HepG2 (cell line): ENCODE measurements at regions not wholly inside any gene's neighbourhood (a gene's known extent, or its start where the extent isn't known, plus 50 kb on each side); places are given as distances from the start of the nearest gene placed in this dataset.

Experiments
- ATAC-seq: fragments of 200-7000 bp; cut with Tn5 transposase; 3 replicates; pipeline ENCODE4 v1.9.1; 2020; ENCODE audit warnings: mild to moderate bottlenecking, moderate library complexity
- BruUV-seq: library from RNA; stranded (reverse); fragments of 400-500 nt; replicated peaks from 2 replicates; lab custom pipeline; 2021; lab: Mats Ljungman, UMichigan
- CTCF ChIA-PET: fragments of 300-600 bp; formaldehyde crosslinking; extraction: SDS; loops from one replicate; lab custom pipeline; 2021; ENCODE audit warnings: low total read pairs, inconsistent platforms, low intra/inter-chr PET ratio; lab: Yijun Ruan, JAX
- POLR2A ChIA-PET: fragments of 350-600 bp; sonication (Branson Sonifier 250); formaldehyde crosslinking; loops from one replicate; lab custom pipeline; 2020; ENCODE audit warnings: antibody characterized with exemption, inconsistent platforms; lab: Yijun Ruan, JAX
- DNase-seq: peaks from one replicate; pipeline ENCODE4 v3.0.0-alpha.2; 2015; ENCODE audit warnings: low spot score
- FAIRE-seq: peaks from 3 replicates; lab custom pipeline; 2011; peaks lifted over from hg19 to GRCh38; lab: Jason Lieb, UNC
- H2AFZ ChIP-seq: one replicate; pipeline ENCODE4 v1.6.1; 2011; ENCODE audit warnings: low read length, inconsistent platforms
- H3K27ac ChIP-seq: fragments of 300-600 bp; 3 replicates; pipeline ENCODE4 v1.8.0; 2011; ENCODE audit warnings: mixed run types, mild to moderate bottlenecking, mixed read lengths, low read length, inconsistent platforms; ENCODE audit not compliant: insufficient read depth; ENCODE audit errors: extremely low read length
- H3K27me3 ChIP-seq, 2 experiments: fragments of 200-600 bp in 1 of 2; 2 replicates in 1 of 2; 3 replicates in 1 of 2; pipeline versions ENCODE4 v1.6.0 to v1.8.0; 2011; ENCODE audit warnings: low read length in 2 of 2, mild to moderate bottlenecking in 2 of 2, moderate library complexity in 2 of 2, inconsistent platforms in 1 of 2; ENCODE audit not compliant: insufficient read depth in 2 of 2, control insufficient read depth in 1 of 2
- H3K36me3 ChIP-seq, 2 experiments: fragments of 200-600 bp in 1 of 2; replicated peaks in 1 of 2; 2 replicates in 1 of 2; 3 replicates in 1 of 2; pipeline versions ENCODE4 v1.5.1 to v1.8.0; 2011; ENCODE audit warnings: low read length in 2 of 2, inconsistent platforms in 1 of 2; ENCODE audit not compliant: insufficient read depth in 2 of 2, control insufficient read depth in 1 of 2
- H3K4me1 ChIP-seq: 2 replicates; pipeline ENCODE4 v1.5.1; 2012; ENCODE audit warnings: low read length, inconsistent platforms; ENCODE audit not compliant: insufficient read depth
- H3K4me2 ChIP-seq: 2 replicates; pipeline ENCODE4 v1.6.0; 2011; ENCODE audit warnings: low read depth, low read length, inconsistent platforms
- H3K4me3 ChIP-seq, 3 experiments: fragments of 200-600 bp in 1 of 3; sonication (generic), shearing (Covaris generic) in 1 of 3; replicated peaks in 1 of 3; 2 replicates each; pipeline ENCODE4 v1.5.1; 2011 to 2016; ENCODE audit warnings: low read length in 3 of 3, inconsistent platforms in 2 of 3, low read depth in 2 of 3, mild to moderate bottlenecking in 2 of 3, control low read depth in 1 of 3, mixed read lengths in 1 of 3; ENCODE audit not compliant: insufficient read depth in 1 of 3
- H3K79me2 ChIP-seq: one replicate; pipeline ENCODE4 v1.6.1; 2011; ENCODE audit warnings: low read length, inconsistent platforms; ENCODE audit not compliant: insufficient read depth
- H3K9ac ChIP-seq: 2 replicates; pipeline ENCODE4 v1.6.0; 2011; ENCODE audit warnings: mild to moderate bottlenecking, low read depth, low read length, inconsistent platforms; ENCODE audit not compliant: insufficient read depth
- H3K9me3 ChIP-seq: 2 replicates; pipeline ENCODE4 v1.5.1; 2012; ENCODE audit warnings: mild to moderate bottlenecking, low read length
- H4K20me1 ChIP-seq: 2 replicates; pipeline ENCODE4 v1.6.0; 2011; ENCODE audit warnings: inconsistent platforms, mild to moderate bottlenecking, low read length, moderate library complexity; ENCODE audit not compliant: insufficient read depth
- ARNT ChIP-seq: fragments of 450-650 bp; IDR thresholded peaks from 2 replicates; pipeline ENCODE4 v1.6.1; 2017
- CBX1 ChIP-seq: IDR thresholded peaks from one replicate; pipeline ENCODE4 v1.6.1; 2016; ENCODE audit warnings: antibody characterized with exemption, low read depth
- ZNF10 ChIP-seq: sonication (generic); formaldehyde crosslinking; IDR thresholded peaks from 2 replicates; pipeline ENCODE4 v1.4.0; 2020; ENCODE audit warnings: mild to moderate bottlenecking, low read depth, missing genetic modification reagents, borderline replicate concordance
- WGBS: methylation state at CpG from one replicate; pipeline ENCODE4 v1.1.6; 2017; ENCODE audit warnings: low lambda C conversion rate; 5-methylcytosine and 5-hydroxymethylcytosine counted together
- in situ Hi-C: cut with HindIII; loops from 2 replicates; pipeline ENCODE4 v1.10.0; 2017; ENCODE audit warnings: low pct_unique_long_range_greater_than_20kb; ENCODE audit not compliant: extremely low pct_ligation_motif_present
- intact Hi-C: fragments of 100-400 bp; cut with micrococcal nuclease; formaldehyde crosslinking; loops from one replicate; pipeline ENCODE4 v1.10.0; 2022; ENCODE audit not compliant: unreplicated experiment
- TF ChIP-seq, protein P1 (sequence below): sonication (generic); formaldehyde crosslinking; IDR thresholded peaks from 2 replicates; pipeline ENCODE4 v1.4.0; 2020; ENCODE audit warnings: mild to moderate bottlenecking, missing genetic modification reagents
- TF ChIP-seq, protein P2 (sequence below), 2 experiments: fragments of 450-650 bp in 1 of 2; sonication (generic) in 1 of 2; formaldehyde crosslinking in 1 of 2; IDR thresholded peaks; 2 replicates each; pipeline versions ENCODE4 v1.6.1 to v1.8.0; 2016 to 2022; ENCODE audit warnings: antibody characterized with exemption in 1 of 2, mild to moderate bottlenecking in 1 of 2, missing genetic modification reagents in 1 of 2
- TF ChIP-seq, protein P3 (sequence below): sonication (generic); formaldehyde crosslinking; IDR thresholded peaks from 2 replicates; pipeline ENCODE4 v1.4.0; 2020; ENCODE audit warnings: mild to moderate bottlenecking, missing genetic modification reagents

GRCh38 chrX:122134291-122134690, 1049.8 kb upstream of the GRIA3 start:
- H3K27me3 ChIP-seq: no peaks in the 10 kb centered on the region
- no peaks in the 10 kb centered on the region for H3K36me3 ChIP-seq
- in situ Hi-C loops: no loop called here
- no peak overlapping the region for H3K4me3 ChIP-seq
- DNase-seq (no peak), FAIRE-seq (no peak), ATAC-seq (no peak)
- no peak overlapping the region for H2AFZ ChIP-seq
- no peak overlapping the region for H3K9ac ChIP-seq
- CTCF ChIA-PET: no interaction called here
- no peaks in the 10 kb centered on the region for H3K79me2 ChIP-seq
- intact Hi-C loops: no loop called here
- no peaks in the 10 kb centered on the region for H3K4me1 ChIP-seq
- POLR2A ChIA-PET: no interaction called here
- no TSS peak for BruUV-seq
- H3K9me3 ChIP-seq: no peaks in the 10 kb centered on the region
- no peak overlapping the region for H3K27ac ChIP-seq
- no peak overlapping the region for H3K4me2 ChIP-seq
- WGBS: 8% methylated on average over 1 of the region's 1 CpG
- H4K20me1 ChIP-seq: no peaks in the 10 kb centered on the region
- TF ChIP-seq, protein P1, sequence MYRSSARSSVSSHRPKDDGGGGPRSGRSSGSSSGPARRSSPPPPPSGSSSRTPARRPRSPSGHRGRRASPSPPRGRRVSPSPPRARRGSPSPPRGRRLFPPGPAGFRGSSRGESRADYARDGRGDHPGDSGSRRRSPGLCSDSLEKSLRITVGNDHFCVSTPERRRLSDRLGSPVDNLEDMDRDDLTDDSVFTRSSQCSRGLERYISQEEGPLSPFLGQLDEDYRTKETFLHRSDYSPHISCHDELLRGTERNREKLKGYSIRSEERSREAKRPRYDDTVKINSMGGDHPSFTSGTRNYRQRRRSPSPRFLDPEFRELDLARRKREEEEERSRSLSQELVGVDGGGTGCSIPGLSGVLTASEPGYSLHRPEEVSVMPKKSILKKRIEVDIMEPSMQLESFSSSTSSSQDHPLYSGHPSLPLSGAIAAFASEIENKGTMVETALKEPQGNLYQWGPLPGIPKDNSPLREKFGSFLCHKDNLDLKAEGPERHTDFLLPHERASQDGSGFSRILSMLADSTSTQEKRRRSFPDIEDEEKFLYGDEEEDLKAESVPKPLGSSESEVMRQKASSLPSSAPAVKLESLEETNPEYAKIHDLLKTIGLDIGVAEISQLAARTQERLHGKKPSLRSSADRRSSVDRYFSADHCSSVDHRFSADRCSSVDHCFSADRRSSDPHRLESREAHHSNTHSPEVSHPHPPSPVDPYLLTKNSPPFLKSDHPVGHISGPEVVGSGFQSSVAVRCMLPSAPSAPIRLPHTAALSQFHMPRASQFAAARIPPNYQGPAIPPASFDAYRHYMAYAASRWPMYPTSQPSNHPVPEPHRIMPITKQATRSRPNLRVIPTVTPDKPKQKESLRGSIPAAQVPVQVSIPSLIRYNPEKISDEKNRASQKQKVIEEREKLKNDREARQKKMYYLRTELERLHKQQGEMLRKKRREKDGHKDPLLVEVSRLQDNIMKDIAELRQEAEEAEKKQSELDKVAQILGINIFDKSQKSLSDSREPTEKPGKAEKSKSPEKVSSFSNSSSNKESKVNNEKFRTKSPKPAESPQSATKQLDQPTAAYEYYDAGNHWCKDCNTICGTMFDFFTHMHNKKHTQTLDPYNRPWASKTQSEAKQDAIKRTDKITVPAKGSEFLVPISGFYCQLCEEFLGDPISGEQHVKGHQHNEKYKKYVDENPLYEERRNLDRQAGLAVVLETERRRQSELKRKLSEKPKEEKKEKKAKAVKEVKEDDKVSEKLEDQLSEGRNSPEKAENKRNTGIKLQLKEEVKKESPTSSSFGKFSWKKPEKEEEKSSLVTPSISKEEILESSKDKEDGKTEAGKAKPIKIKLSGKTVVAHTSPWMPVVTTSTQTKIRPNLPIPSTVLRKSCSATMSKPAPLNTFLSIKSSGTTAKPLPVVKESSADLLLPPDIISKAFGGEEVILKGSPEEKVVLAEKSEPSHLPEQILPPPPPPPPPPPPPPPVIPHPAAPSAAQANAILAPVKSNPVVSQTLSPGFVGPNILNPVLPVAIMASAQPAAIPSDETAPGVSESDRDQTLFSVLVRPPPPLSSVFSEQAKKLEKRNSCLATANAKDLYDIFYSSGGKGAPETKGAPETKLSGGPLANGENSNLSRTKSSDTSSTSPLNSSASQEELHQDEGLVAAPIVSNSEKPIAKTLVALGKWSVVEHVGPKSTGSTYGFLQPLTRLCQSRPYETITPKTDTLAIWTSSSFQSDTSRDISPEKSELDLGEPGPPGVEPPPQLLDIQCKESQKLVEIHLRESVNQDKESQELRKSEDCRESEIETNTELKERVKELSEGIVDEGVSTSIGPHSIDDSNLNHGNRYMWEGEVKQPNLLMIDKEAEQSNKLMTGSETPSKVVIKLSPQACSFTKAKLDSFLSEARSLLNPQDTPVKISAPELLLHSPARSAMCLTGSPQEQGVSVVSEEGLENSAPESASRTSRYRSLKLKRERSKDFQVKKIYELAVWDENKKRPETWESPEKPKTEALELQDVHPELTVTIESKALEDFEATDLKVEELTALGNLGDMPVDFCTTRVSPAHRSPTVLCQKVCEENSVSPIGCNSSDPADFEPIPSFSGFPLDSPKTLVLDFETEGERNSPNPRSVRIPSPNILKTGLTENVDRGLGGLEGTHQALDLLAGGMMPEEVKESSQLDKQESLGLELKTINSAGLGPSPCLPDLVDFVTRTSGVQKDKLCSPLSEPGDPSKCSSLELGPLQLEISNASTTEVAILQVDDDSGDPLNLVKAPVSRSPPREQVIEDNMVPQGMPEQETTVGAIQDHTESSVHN: no peak
- TF ChIP-seq ARNT: no peak
- TF ChIP-seq, protein P2, sequence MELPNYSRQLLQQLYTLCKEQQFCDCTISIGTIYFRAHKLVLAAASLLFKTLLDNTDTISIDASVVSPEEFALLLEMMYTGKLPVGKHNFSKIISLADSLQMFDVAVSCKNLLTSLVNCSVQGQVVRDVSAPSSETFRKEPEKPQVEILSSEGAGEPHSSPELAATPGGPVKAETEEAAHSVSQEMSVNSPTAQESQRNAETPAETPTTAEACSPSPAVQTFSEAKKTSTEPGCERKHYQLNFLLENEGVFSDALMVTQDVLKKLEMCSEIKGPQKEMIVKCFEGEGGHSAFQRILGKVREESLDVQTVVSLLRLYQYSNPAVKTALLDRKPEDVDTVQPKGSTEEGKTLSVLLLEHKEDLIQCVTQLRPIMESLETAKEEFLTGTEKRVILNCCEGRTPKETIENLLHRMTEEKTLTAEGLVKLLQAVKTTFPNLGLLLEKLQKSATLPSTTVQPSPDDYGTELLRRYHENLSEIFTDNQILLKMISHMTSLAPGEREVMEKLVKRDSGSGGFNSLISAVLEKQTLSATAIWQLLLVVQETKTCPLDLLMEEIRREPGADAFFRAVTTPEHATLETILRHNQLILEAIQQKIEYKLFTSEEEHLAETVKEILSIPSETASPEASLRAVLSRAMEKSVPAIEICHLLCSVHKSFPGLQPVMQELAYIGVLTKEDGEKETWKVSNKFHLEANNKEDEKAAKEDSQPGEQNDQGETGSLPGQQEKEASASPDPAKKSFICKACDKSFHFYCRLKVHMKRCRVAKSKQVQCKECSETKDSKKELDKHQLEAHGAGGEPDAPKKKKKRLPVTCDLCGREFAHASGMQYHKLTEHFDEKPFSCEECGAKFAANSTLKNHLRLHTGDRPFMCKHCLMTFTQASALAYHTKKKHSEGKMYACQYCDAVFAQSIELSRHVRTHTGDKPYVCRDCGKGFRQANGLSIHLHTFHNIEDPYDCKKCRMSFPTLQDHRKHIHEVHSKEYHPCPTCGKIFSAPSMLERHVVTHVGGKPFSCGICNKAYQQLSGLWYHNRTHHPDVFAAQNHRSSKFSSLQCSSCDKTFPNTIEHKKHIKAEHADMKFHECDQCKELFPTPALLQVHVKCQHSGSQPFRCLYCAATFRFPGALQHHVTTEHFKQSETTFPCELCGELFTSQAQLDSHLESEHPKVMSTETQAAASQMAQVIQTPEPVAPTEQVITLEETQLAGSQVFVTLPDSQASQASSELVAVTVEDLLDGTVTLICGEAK (IDR thresholded peaks at IDR 0.05): no peak
- TF ChIP-seq, protein P2 (CRISPR knock-in tag; IDR thresholded peaks at IDR 0.05): no peak
- TF ChIP-seq ZNF10 (CRISPR knock-in tag): no peak
- no peak for TF ChIP-seq CBX1
- TF ChIP-seq, protein P3, sequence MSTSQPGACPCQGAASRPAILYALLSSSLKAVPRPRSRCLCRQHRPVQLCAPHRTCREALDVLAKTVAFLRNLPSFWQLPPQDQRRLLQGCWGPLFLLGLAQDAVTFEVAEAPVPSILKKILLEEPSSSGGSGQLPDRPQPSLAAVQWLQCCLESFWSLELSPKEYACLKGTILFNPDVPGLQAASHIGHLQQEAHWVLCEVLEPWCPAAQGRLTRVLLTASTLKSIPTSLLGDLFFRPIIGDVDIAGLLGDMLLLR (CRISPR knock-in tag): no peak
